ENCODE measurements at regions not wholly inside any gene's neighbourhood (a gene's known extent, or its start where the extent isn't known, plus 50 kb on each side); places are given as distances from the start of the nearest gene placed in this dataset.

DNA sequence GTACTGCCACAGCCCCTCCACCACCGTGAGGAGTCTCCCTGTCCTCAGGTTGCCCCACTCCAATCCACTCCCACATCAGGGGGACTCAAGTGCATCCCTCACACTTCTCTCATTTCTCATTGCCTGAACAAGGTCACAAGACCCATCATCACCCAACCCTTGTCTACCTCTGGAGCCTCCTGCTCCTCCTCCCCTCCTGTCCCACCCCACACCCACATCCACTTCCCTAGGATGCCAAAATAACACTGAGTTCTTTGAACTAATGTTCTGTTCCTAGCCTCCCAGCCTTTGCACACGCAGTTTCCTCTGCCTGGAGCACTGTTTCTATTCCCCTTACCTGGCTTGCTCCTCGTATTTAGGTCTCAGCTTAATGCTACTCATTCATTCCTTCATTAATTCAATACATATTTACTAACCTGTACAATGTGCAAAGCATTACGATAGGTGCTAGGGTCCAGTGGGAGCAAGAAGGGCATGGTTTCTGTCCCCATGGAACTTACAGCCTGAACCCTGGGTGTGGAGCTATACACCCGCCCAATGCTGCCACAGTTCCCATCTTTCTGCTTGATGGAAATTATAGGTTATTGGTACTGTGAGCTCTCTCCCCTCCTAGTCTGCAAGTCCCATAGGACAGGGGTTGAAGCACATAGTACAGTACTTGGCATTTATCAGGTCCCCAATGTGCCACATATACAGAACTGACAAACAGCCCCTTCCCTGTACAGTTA, 96.1 kb upstream of the GRIK3 start:
- H2BK120ac ChIP-seq (ENCODE audit: low read depth, low read length, poor library complexity, severe bottlenecking) = no peak overlapping the region
- no peak overlapping the region for H2BK15ac ChIP-seq (ENCODE audit: low read depth, low read length)
- no peak overlapping the region for H4K8ac ChIP-seq (replicated peaks; ENCODE audit: insufficient read length, low read depth, low read length)
- Mint-ChIP-seq H3K9me3 (no peaks in the 10 kb centered on the region), H3K36me3 (ENCODE audit: insufficient read depth in 1 of 3, low read depth in 3 of 3) (no peaks in the 10 kb centered on the region), H3K4me3 (no peak overlapping the region), H3K4me1 (no peaks in the 10 kb centered on the region), H3K27ac (no peak overlapping the region), H3K27me3 (ENCODE audit: low read depth) (peaks cover 31% of the 10 kb centered on the region)
- no peak overlapping the region for H4K5ac ChIP-seq (ENCODE audit: insufficient read length, low read depth, low read length)
- H3K23me2 ChIP-seq (ENCODE audit: insufficient read length, low read depth, low read length, poor library complexity, severe bottlenecking) = no peaks in the 10 kb centered on the region
- H3K23ac ChIP-seq (ENCODE audit: insufficient read length, low read depth, low read length) = no peak overlapping the region
- H2BK5ac ChIP-seq (ENCODE audit: insufficient read length, low read length) = no peak overlapping the region
- H3K79me1 ChIP-seq (ENCODE audit: insufficient read depth, low read depth, low read length, poor library complexity, severe bottlenecking) = no peaks in the 10 kb centered on the region
- H3K4ac ChIP-seq (ENCODE audit: low read depth, low read length) = no peak overlapping the region
- H3K4me1 ChIP-seq (ENCODE audit: insufficient read depth, low read length) = no peaks in the 10 kb centered on the region
- no peak overlapping the region for H3K14ac ChIP-seq (ENCODE audit: insufficient read depth, low read length)
- H3K4me2 ChIP-seq (ENCODE audit: insufficient read depth, insufficient read length, low read length) = no peak overlapping the region
- no peak overlapping the region for H3T11ph ChIP-seq (ENCODE audit: low read length)
- H3K9me3 ChIP-seq (ENCODE audit: control insufficient read depth, low read depth, low read length) = no peaks in the 10 kb centered on the region
- H3K56ac ChIP-seq (ENCODE audit: insufficient read length, low read depth, low read length) = no peak overlapping the region
- H3K79me2 ChIP-seq (ENCODE audit: insufficient read depth, low read length) = no peaks in the 10 kb centered on the region
- no peaks in the 10 kb centered on the region for H3K27me3 ChIP-seq (ENCODE audit: insufficient read depth, low read length)
- H2AK5ac ChIP-seq (ENCODE audit: insufficient read length, low read length) = no peak overlapping the region
- TF ChIP-seq, protein P1, sequence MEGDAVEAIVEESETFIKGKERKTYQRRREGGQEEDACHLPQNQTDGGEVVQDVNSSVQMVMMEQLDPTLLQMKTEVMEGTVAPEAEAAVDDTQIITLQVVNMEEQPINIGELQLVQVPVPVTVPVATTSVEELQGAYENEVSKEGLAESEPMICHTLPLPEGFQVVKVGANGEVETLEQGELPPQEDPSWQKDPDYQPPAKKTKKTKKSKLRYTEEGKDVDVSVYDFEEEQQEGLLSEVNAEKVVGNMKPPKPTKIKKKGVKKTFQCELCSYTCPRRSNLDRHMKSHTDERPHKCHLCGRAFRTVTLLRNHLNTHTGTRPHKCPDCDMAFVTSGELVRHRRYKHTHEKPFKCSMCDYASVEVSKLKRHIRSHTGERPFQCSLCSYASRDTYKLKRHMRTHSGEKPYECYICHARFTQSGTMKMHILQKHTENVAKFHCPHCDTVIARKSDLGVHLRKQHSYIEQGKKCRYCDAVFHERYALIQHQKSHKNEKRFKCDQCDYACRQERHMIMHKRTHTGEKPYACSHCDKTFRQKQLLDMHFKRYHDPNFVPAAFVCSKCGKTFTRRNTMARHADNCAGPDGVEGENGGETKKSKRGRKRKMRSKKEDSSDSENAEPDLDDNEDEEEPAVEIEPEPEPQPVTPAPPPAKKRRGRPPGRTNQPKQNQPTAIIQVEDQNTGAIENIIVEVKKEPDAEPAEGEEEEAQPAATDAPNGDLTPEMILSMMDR (conservative IDR thresholded peaks at IDR 0.05) = no peak
- H3K27ac ChIP-seq (ENCODE audit: insufficient read length, low read depth, low read length) = no peak overlapping the region
- no peak overlapping the region for H3K18ac ChIP-seq (ENCODE audit: insufficient read length, low read depth, low read length)
- no peak overlapping the region for H2BK12ac ChIP-seq (ENCODE audit: insufficient read length, low read depth, low read length)
- no peak overlapping the region for H2BK20ac ChIP-seq (ENCODE audit: low read depth, low read length, poor library complexity, severe bottlenecking)
- no peaks in the 10 kb centered on the region for H4K20me1 ChIP-seq (ENCODE audit: control insufficient read depth, insufficient read depth, insufficient read length)
- H4K91ac ChIP-seq (ENCODE audit: insufficient read length, low read depth, low read length) = no peak overlapping the region
- no peak overlapping the region for H3K9ac ChIP-seq (ENCODE audit: extremely low read depth, insufficient read length, low read length)
- no peak for DNase-seq
- no CpG with 5 or more reads among the region's 5 CpGs for WGBS (ENCODE audit: extremely low coverage, insufficient read length, low lambda C conversion rate)
- H2AFZ ChIP-seq (ENCODE audit: low read length) = no peak overlapping the region

Measured in H9 (cell line).